Tibial nerve (tissue), 3 donors: ENCODE measurements at regions not wholly inside any gene's neighbourhood (a gene's known extent, or its start where the extent isn't known, plus 50 kb on each side); places are given as distances from the start of the nearest gene placed in this dataset.
"Not testable (repeated sequence)": the region's sequence is repeated elsewhere in the genome, so short reads cannot be mapped to it uniquely, and the experiment has no call there.

Experiments
- POLR2A ChIP-seq, 2 donors: fragments of 450-650 bp; IDR thresholded peaks; one replicate each; pipeline ENCODE4 v1.6.1; 2017; ENCODE audit warnings: antibody characterized with exemption in 2 of 2, mild to moderate bottlenecking in 2 of 2, moderate library complexity in 2 of 2
- TF ChIP-seq, protein P1 (sequence below), 5 experiments: fragments of 200-600 bp in 3 of 5; fragments of 450-650 bp in 2 of 5; sonication (generic) in 3 of 5; IDR thresholded peaks; one replicate each; pipeline ENCODE4 v1.5.1; 2016 to 2019; ENCODE audit warnings: antibody characterized with exemption in 5 of 5, mild to moderate bottlenecking in 3 of 5, moderate library complexity in 2 of 5

DNA sequence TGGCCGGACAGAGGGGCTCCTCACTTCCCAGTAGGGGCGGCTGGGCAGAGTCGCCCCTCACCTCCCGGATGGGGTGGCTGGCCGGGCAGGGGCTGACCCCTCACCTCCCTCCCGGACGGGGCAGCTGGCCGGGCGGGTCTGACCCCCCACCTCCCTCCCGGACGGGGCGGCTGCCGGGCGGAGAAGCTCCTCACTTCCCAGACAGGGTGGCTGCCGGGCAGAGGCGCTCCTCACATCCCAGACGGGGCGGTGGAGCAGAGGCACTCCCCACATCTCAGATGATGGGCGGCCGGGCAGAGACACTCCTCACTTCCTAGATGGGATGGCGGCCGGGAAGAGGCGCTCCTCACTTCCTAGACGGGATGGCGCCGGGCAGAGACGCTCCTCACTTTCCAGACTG lies 927.7 kb upstream of the TPTE start:
- TF ChIP-seq, protein P1, sequence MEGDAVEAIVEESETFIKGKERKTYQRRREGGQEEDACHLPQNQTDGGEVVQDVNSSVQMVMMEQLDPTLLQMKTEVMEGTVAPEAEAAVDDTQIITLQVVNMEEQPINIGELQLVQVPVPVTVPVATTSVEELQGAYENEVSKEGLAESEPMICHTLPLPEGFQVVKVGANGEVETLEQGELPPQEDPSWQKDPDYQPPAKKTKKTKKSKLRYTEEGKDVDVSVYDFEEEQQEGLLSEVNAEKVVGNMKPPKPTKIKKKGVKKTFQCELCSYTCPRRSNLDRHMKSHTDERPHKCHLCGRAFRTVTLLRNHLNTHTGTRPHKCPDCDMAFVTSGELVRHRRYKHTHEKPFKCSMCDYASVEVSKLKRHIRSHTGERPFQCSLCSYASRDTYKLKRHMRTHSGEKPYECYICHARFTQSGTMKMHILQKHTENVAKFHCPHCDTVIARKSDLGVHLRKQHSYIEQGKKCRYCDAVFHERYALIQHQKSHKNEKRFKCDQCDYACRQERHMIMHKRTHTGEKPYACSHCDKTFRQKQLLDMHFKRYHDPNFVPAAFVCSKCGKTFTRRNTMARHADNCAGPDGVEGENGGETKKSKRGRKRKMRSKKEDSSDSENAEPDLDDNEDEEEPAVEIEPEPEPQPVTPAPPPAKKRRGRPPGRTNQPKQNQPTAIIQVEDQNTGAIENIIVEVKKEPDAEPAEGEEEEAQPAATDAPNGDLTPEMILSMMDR (IDR thresholded peaks at IDR 0.05), result not testable (repeated sequence)
- TF ChIP-seq POLR2A (IDR thresholded peaks at IDR 0.05), result not testable (repeated sequence)
